VCaP (cell line): ENCODE measurements at regions not wholly inside any gene's neighbourhood (a gene's known extent, or its start where the extent isn't known, plus 50 kb on each side); places are given as distances from the start of the nearest gene placed in this dataset.

Source experiments
- H3K27ac ChIP-seq: fragments of 450-650 bp; 2 replicates; pipeline ENCODE4 v1.5.1; 2017
- CTCF ChIP-seq: fragments of 450-650 bp; conservative IDR thresholded peaks from 2 replicates; pipeline ENCODE4 v1.5.1; 2017; ENCODE audit warnings: mild to moderate bottlenecking, moderate library complexity

DNA sequence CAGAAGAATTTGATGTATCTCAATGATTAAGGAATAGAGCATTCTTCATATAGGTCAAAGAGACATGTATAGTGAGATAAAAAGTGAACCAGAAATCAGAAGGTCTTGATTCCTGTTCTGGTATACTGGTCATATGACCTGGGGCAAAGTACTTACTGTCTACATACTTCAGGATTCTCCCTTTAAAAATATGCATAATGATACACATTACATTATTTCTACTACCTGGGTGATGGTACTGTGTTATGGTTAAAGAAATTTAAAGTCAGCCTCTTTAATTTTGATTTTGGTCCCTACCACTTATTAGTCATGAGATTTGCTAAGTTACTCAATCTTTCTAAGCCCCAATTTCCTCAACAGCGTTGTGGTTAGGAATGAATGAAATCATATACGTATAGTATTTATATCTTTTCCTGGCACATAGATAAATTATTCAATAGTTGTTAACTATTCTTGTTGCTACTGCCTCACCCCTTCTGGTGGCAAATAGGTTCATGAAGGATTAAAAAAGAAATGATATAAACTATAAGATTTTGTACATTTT, 984.1 kb downstream of the TLE4 start:
- no peak overlapping the region for H3K27ac ChIP-seq
- TF ChIP-seq CTCF = no peak

GRCh38 chr9:80554856-80555255, 983.1 kb downstream of the TLE4 start:
- H3K27ac ChIP-seq = no peak overlapping the region

DNA sequence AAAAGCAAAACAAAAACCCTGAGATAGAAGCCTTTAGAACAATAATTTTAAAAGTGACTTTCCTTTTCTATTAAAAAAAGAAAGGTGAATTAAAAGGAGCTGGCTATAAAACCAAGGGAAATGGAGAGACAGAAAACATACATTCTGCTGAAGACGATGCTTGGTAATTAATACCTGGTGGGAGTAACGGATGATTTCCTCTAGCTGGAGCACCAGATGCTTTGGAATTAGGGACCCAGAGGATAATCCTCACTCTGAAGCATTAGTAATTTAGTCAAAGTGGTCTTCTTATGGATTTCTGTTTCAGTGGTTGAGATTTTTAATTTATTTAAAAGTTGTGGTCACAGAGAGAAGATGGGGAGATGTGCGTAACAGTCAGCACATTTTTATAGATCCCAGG, 982.5 kb downstream of the TLE4 start:
- no peak for TF ChIP-seq CTCF
- H3K27ac ChIP-seq = no peak overlapping the region

More at GRCh38 chr9:80554856-80555255, 983.1 kb downstream of the TLE4 start:
- TF ChIP-seq CTCF = no peak

GRCh38 chr9:80552931-80553330, 981.2 kb downstream of the TLE4 start:
- no peak for TF ChIP-seq CTCF
- no peak overlapping the region for H3K27ac ChIP-seq

- no peak for TF ChIP-seq CTCF
Observed at GRCh38 chr9:80550181-80550580, 978.4 kb downstream of the TLE4 start.

DNA sequence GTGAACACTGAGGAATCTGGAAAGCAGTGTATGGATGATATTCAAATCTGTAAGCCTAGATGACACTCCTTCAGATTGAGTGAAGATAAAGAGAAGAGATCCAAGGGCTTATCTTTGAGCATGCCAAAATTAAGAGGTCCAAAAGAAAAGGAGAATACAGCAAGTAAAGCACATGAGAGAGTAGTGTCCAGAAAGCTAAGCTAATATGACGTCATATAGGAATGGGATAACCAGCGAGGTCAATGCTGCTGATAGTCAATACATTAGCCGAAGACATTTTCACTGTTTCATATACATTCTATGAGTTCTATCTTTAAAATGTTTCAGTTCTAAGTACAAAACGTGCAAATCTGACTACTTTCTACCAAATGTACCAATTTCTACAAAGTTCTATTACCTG, 975.8 kb downstream of the TLE4 start:
- no peak for TF ChIP-seq CTCF
- H3K27ac ChIP-seq = no peak overlapping the region

More at GRCh38 chr9:80550181-80550580, 978.4 kb downstream of the TLE4 start:
- H3K27ac ChIP-seq = no peak overlapping the region

DNA sequence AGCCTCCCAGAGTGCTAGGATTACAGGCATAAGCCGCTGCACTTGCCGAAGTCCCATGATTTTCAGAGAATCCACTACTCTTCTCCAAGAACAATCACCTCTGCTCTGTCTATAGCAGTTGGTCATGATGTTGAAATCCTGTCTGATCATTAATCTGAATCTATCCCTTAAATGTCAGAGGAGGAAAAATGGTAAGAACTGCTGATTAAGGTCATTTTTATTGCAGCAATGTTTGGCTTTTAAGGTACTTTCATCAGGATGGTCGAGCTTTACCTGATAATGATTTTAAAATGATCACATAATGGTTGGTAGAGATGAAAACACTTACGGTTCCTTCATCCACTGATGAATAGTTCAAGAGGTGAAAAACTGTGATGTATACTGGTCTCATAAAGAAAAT, 968.6 kb downstream of the TLE4 start:
- no peak overlapping the region for H3K27ac ChIP-seq
- TF ChIP-seq CTCF = no peak
